Adrenal gland (tissue), 9 donors: ENCODE measurements at regions not wholly inside any gene's neighbourhood (a gene's known extent, or its start where the extent isn't known, plus 50 kb on each side); places are given as distances from the start of the nearest gene placed in this dataset.

Experiments
- DNase-seq, 7 donors: peaks; one replicate each; pipeline ENCODE4 v3.0.0-alpha.2; 2019 to 2020
- H3K27ac ChIP-seq, 5 donors: fragments of 200-600 bp; sonication (generic) in 4 of 5; 1 replicate in 3 of 5; 2 replicates in 2 of 5; pipeline versions ENCODE4 v1.5.1 to v1.8.0; 2016 to 2020; ENCODE audit warnings: mild to moderate bottlenecking in 1 of 5
- H3K27me3 ChIP-seq: fragments of 200-600 bp; 2 replicates; pipeline ENCODE4 v1.8.0; 2021
- H3K36me3 ChIP-seq, 2 donors: fragments of 200-600 bp; replicated peaks in 1 of 2; 1 replicate in 1 of 2; 2 replicates in 1 of 2; pipeline versions ENCODE4 v1.5.1 to v1.8.0; 2018 to 2022
- H3K4me1 ChIP-seq, 2 donors: fragments of 200-600 bp; replicated peaks in 1 of 2; 1 replicate in 1 of 2; 2 replicates in 1 of 2; pipeline versions ENCODE4 v1.5.1 to v1.8.0; 2018 to 2021
- H3K4me3 ChIP-seq, 4 donors: fragments of 200-600 bp; sonication (generic) in 3 of 4; one replicate each; pipeline ENCODE4 v1.5.1; 2016 to 2018
- H3K9me3 ChIP-seq, 3 donors: fragments of 200-600 bp; sonication (generic) in 1 of 3; replicated peaks in 1 of 3; 1 replicate in 2 of 3; 2 replicates in 1 of 3; pipeline versions ENCODE4 v1.5.1 to v1.8.0; 2016 to 2021
- CTCF ChIP-seq, 6 experiments: fragments of 450-650 bp in 4 of 6; fragments of 200-600 bp in 2 of 6; sonication (generic) in 1 of 6; IDR thresholded peaks; 1 replicate in 5 of 6; 2 replicates in 1 of 6; pipeline versions ENCODE4 v1.5.1 to v1.8.0; 2016 to 2021; ENCODE audit warnings: antibody characterized with exemption in 6 of 6, mild to moderate bottlenecking in 2 of 6, moderate library complexity in 1 of 6
- POLR2A ChIP-seq, 2 donors: fragments of 450-650 bp; IDR thresholded peaks; one replicate each; pipeline ENCODE4 v1.6.1; 2017; ENCODE audit warnings: antibody characterized with exemption in 2 of 2, mild to moderate bottlenecking in 2 of 2, moderate library complexity in 1 of 2
- WGBS, 4 donors: extraction: QIAGEN DNeasy Blood & Tissue Kit in 2 of 4; methylation state at CpG; one replicate each; pipeline versions ENCODE4 v1.1.5 to v1.1.7; 2013 to 2017; 5-methylcytosine and 5-hydroxymethylcytosine counted together
- intact Hi-C, 2 donors: fragments of 100-400 bp; cut with DNase I; formaldehyde crosslinking; loops; one replicate each; pipeline versions ENCODE4 v1.14.1 to v1.15.0; 2022 to 2023
- donor health status: healthy with polysubstance abuse.
- donor health status: Bipolar disorder and iron deficiency.
- donor health status: DM: yes; HTN: yes; CAD: no.
- donor health status: DM: no; HTN: no; CAD: no.
- donor health status: DM: no; HTN: no; CAD: no.

GRCh38 chr12:91490667-91491311, 308.2 kb upstream of the DCN start:
- 70 to 79% (median 75%) methylated on average over 4 of the region's 4 CpGs for WGBS, 4 donors
- H3K27me3 ChIP-seq, result no peaks in the 10 kb centered on the region

GRCh38 chr12:91483471-91483985, 300.9 kb upstream of the DCN start:
- intact Hi-C loops, result no loop called here
- no peaks in the 10 kb centered on the region for H3K36me3 ChIP-seq
- no peaks in the 10 kb centered on the region for H3K9me3 ChIP-seq
- no peaks in the 10 kb centered on the region for H3K27me3 ChIP-seq
- 77 to 82% (median 80%) methylated on average over 6 of the region's 6 CpGs for WGBS, 4 donors
- no peak for TF ChIP-seq CTCF (IDR thresholded peaks at IDR 0.05)
- no peak for TF ChIP-seq POLR2A (IDR thresholded peaks at IDR 0.05)
- H3K27ac ChIP-seq, result no peak overlapping the region
- no peak overlapping the region for H3K4me3 ChIP-seq
- H3K4me1 ChIP-seq, result no peaks in the 10 kb centered on the region
- no peak for DNase-seq

More at GRCh38 chr12:91490667-91491311, 308.2 kb upstream of the DCN start:
- no peaks in the 10 kb centered on the region for H3K4me1 ChIP-seq
- no peaks in the 10 kb centered on the region for H3K36me3 ChIP-seq
- H3K27ac ChIP-seq, result no peak overlapping the region
- intact Hi-C loops, result no loop called here
- no peaks in the 10 kb centered on the region for H3K9me3 ChIP-seq
- TF ChIP-seq POLR2A (IDR thresholded peaks at IDR 0.05), result no peak
- TF ChIP-seq CTCF (IDR thresholded peaks at IDR 0.05), result no peak
- H3K4me3 ChIP-seq, result no peak overlapping the region
- DNase-seq, result no peak

GRCh38 chr12:91482231-91482630, 299.6 kb upstream of the DCN start:
- TF ChIP-seq CTCF (IDR thresholded peaks at IDR 0.05) (no peak), POLR2A (IDR thresholded peaks at IDR 0.05) (no peak)
- Histone ChIP-seq H3K4me1 (no peaks in the 10 kb centered on the region), H3K9me3 (no peaks in the 10 kb centered on the region), H3K27me3 (no peaks in the 10 kb centered on the region), H3K4me3 (no peak overlapping the region), H3K27ac (no peak overlapping the region), H3K36me3 (no peaks in the 10 kb centered on the region)
- DNase-seq, result no peak
- intact Hi-C loops, result no loop called here
- WGBS, 4 donors, result 78 to 84% (median 81%) methylated on average over 1 of the region's 1 CpG

- no peak for DNase-seq
- Histone ChIP-seq H3K36me3 (no peaks in the 10 kb centered on the region), H3K9me3 (no peaks in the 10 kb centered on the region), H3K27ac (no peak overlapping the region), H3K4me1 (no peaks in the 10 kb centered on the region), H3K27me3 (no peaks in the 10 kb centered on the region), H3K4me3 (no peak overlapping the region)
- no peak for TF ChIP-seq POLR2A (IDR thresholded peaks at IDR 0.05)
- no peak for TF ChIP-seq CTCF (IDR thresholded peaks at IDR 0.05)
- 74 to 95% (median 92%) methylated on average over 1 of the region's 1 CpG for WGBS, 4 donors
- intact Hi-C loops, result no loop called here
These were observed 295.9 kb upstream of the DCN start for GRCh38 chr12:91478500-91478899.
